HCT116 (cell line): ENCODE measurements at regions not wholly inside any gene's neighbourhood (a gene's known extent, or its start where the extent isn't known, plus 50 kb on each side); places are given as distances from the start of the nearest gene placed in this dataset.

Source experiments
- ATAC-seq: fragments of 200-7000 bp; cut with Tn5 transposase; 2 replicates; pipeline ENCODE4 v1.9.1; 2020; ENCODE audit warnings: mild to moderate bottlenecking, moderate library complexity
- BruUV-seq: library from RNA; stranded (reverse); fragments of 400-500 nt; replicated peaks from 2 replicates; lab custom pipeline; 2021; lab: Mats Ljungman, UMichigan
- CTCF ChIA-PET: fragments of 300-600 bp; sonication (Branson Sonifier 250); formaldehyde crosslinking; loops from one replicate; lab custom pipeline; 2021; ENCODE audit warnings: antibody characterized with exemption; lab: Charles Lee
- POLR2A ChIA-PET: fragments of 300-600, 350-600 bp; sonication (Branson Sonifier 250); formaldehyde crosslinking; loops from one replicate; lab custom pipeline; 2021; ENCODE audit warnings: antibody characterized with exemption; lab: Charles Lee
- RAD21 ChIA-PET, 2 experiments: fragments of 300-600 bp; sonication (Branson Sonifier 250); formaldehyde crosslinking; loops; one replicate each; lab custom pipeline; 2023; ENCODE audit warnings: low total read pairs in 2 of 2; ENCODE audit not compliant: uncharacterized antibody in 2 of 2, unreplicated experiment in 2 of 2, low non-redundant PET in 1 of 2; lab: Charles Lee
- DNase-seq: peaks from one replicate; pipeline ENCODE4 v3.0.0-alpha.2; 2010; ENCODE audit warnings: low read depth, low spot score
- H2AFZ ChIP-seq: fragments of 200-600 bp; shearing (Covaris generic), sonication (generic); 2 replicates; pipeline ENCODE4 v1.6.1; 2017; ENCODE audit warnings: low read depth, mixed run types, mixed read lengths, antibody characterized with exemption, low read length; ENCODE audit not compliant: poor library complexity, severe bottlenecking
- H3K27ac ChIP-seq: 2 replicates; pipeline ENCODE4 v1.5.1; 2012; ENCODE audit warnings: low read depth, low read length
- H3K27me3 ChIP-seq: fragments of 200-600 bp; sonication (generic); 2 replicates; pipeline ENCODE4 v1.6.1; 2016; ENCODE audit warnings: mixed run types, low read length, mixed read lengths; ENCODE audit not compliant: insufficient read depth
- H3K36me3 ChIP-seq, 2 experiments: fragments of 200-500 bp in 1 of 2; fragments of 200-600 bp in 1 of 2; sonication (Bioruptor generic) in 1 of 2; sonication (generic) in 1 of 2; 2 replicates each; pipeline versions ENCODE4 v1.5.1 to v1.6.1; 2014 to 2016; ENCODE audit warnings: low read length in 2 of 2, inconsistent platforms in 1 of 2, mixed read lengths in 1 of 2, mixed run types in 1 of 2; ENCODE audit not compliant: insufficient read depth in 2 of 2, control insufficient read depth in 1 of 2
- H3K4me1 ChIP-seq, 2 experiments: fragments of 200-600 bp in 1 of 2; sonication (generic) in 1 of 2; 2 replicates each; pipeline versions ENCODE4 v1.5.1 to v1.6.1; 2012 to 2017; ENCODE audit warnings: low read length in 2 of 2, inconsistent platforms in 1 of 2, mild to moderate bottlenecking in 1 of 2, mixed read lengths in 1 of 2, mixed run types in 1 of 2, moderate library complexity in 1 of 2; ENCODE audit not compliant: insufficient read depth in 2 of 2, control insufficient read depth in 1 of 2
- H3K4me2 ChIP-seq: fragments of 200-600 bp; sonication (generic); 2 replicates; pipeline ENCODE4 v1.6.1; 2017; ENCODE audit warnings: mixed run types, low read length, mixed read lengths
- H3K4me3 ChIP-seq, 2 experiments: fragments of 200-600 bp in 1 of 2; sonication (generic) in 1 of 2; replicated peaks in 1 of 2; 2 replicates each; pipeline ENCODE4 v1.5.1; 2011 to 2016; ENCODE audit warnings: low read length in 2 of 2, control low read depth in 1 of 2, low read depth in 1 of 2, mild to moderate bottlenecking in 1 of 2, mixed read lengths in 1 of 2, mixed run types in 1 of 2
- H3K79me2 ChIP-seq: fragments of 200-600 bp; sonication (generic); 2 replicates; pipeline ENCODE4 v1.6.1; 2017; ENCODE audit warnings: mild to moderate bottlenecking, mixed run types, low read length, moderate library complexity, mixed read lengths; ENCODE audit not compliant: insufficient read depth
- H3K9ac ChIP-seq: fragments of 200-600 bp; sonication (generic); 2 replicates; pipeline ENCODE4 v1.6.1; 2016; ENCODE audit warnings: low read length, mixed read lengths
- H3K9me2 ChIP-seq: fragments of 200-600 bp; sonication (generic), shearing (Covaris generic); 2 replicates; pipeline ENCODE4 v1.6.1; 2017; ENCODE audit warnings: mixed run types, mild to moderate bottlenecking, moderate library complexity; ENCODE audit not compliant: insufficient read depth
- H3K9me3 ChIP-seq, 2 experiments: fragments of 200-500 bp in 1 of 2; fragments of 200-600 bp in 1 of 2; sonication (Bioruptor generic) in 1 of 2; sonication (generic) in 1 of 2; 2 replicates each; pipeline ENCODE4 v1.6.1; 2014 to 2017; ENCODE audit warnings: low read length in 2 of 2, mixed read lengths in 2 of 2, inconsistent platforms in 1 of 2, low read depth in 1 of 2, mild to moderate bottlenecking in 1 of 2, mixed run types in 1 of 2, moderate library complexity in 1 of 2; ENCODE audit not compliant: control insufficient read depth in 1 of 2, insufficient read depth in 1 of 2
- H4K20me1 ChIP-seq: fragments of 200-600 bp; sonication (generic), shearing (Covaris generic); 2 replicates; pipeline ENCODE4 v1.6.1; 2017; ENCODE audit warnings: mixed run types, mild to moderate bottlenecking, moderate library complexity; ENCODE audit not compliant: insufficient read depth
- ATF3 ChIP-seq: IDR thresholded peaks from 2 replicates; pipeline ENCODE4 v1.6.1; 2012
- EGR1 ChIP-seq: IDR thresholded peaks from 2 replicates; pipeline ENCODE4 v1.6.1; 2012; ENCODE audit warnings: low read depth
- EZH2 ChIP-seq: fragments of 200-600 bp; sonication (generic); IDR thresholded peaks from 2 replicates; pipeline ENCODE4 v1.6.1; 2017; ENCODE audit warnings: antibody characterized with exemption, mixed run types
- MAX ChIP-seq: IDR thresholded peaks from 2 replicates; pipeline ENCODE4 v1.6.1; 2012
- POLR2A ChIP-seq: IDR thresholded peaks from 2 replicates; pipeline ENCODE4 v1.7.0; 2011; ENCODE audit warnings: borderline replicate concordance; ENCODE audit not compliant: insufficient read depth, insufficient read length; ENCODE audit errors: extremely low read depth
- POLR2AphosphoS5 ChIP-seq: IDR thresholded peaks from 2 replicates; pipeline ENCODE4 v1.6.1; 2011; ENCODE audit warnings: mild to moderate bottlenecking, low read depth, low read length, moderate library complexity
- RAD21 ChIP-seq: IDR thresholded peaks from 2 replicates; pipeline ENCODE4 v1.6.1; 2012; ENCODE audit warnings: low read depth, mild to moderate bottlenecking
- REST ChIP-seq: IDR thresholded peaks from 2 replicates; pipeline ENCODE4 v1.6.1; 2012; ENCODE audit warnings: low read depth
- SIN3A ChIP-seq: IDR thresholded peaks from 2 replicates; pipeline ENCODE4 v1.6.1; 2012; ENCODE audit warnings: low read depth
- SP1 ChIP-seq: IDR thresholded peaks from 2 replicates; pipeline ENCODE4 v1.6.1; 2012; ENCODE audit warnings: low read depth
- SRF ChIP-seq: IDR thresholded peaks from 2 replicates; pipeline ENCODE4 v1.6.1; 2012; ENCODE audit warnings: low read depth
- TCF7L2 ChIP-seq: IDR thresholded peaks from 2 replicates; pipeline ENCODE4 v1.7.0; 2011; ENCODE audit warnings: borderline replicate concordance, inconsistent platforms; ENCODE audit not compliant: insufficient read depth, insufficient read length; ENCODE audit errors: extremely low read depth
- ZBTB33 ChIP-seq: IDR thresholded peaks from 2 replicates; pipeline ENCODE4 v1.6.1; 2011; ENCODE audit warnings: mild to moderate bottlenecking, low read length, moderate library complexity; ENCODE audit not compliant: insufficient replicate concordance; ENCODE audit errors: extremely low read depth
- ZNF274 ChIP-seq: fragments of 200-500 bp; sonication (Bioruptor generic); IDR thresholded peaks from 2 replicates; pipeline ENCODE4 v1.6.1; 2014; ENCODE audit warnings: mild to moderate bottlenecking, low read depth, low read length, inconsistent platforms
- intact Hi-C: fragments of 100-400 bp; cut with micrococcal nuclease; formaldehyde crosslinking; loops from 2 replicates; pipeline ENCODE4 v1.10.0; 2022

- no peaks in the 10 kb centered on the region for H3K9me3 ChIP-seq
- H3K27ac ChIP-seq = no peak overlapping the region
- H3K27me3 ChIP-seq = no peaks in the 10 kb centered on the region
- no peaks in the 10 kb centered on the region for H3K36me3 ChIP-seq
- DNase-seq = no peak
- no peak for ATAC-seq
- H3K9me2 ChIP-seq = no peaks in the 10 kb centered on the region
- no peak overlapping the region for H3K4me3 ChIP-seq
- TF ChIP-seq ZNF274 (no peak), POLR2AphosphoS5 (no peak)
- H2AFZ ChIP-seq = no peak overlapping the region
- H3K9ac ChIP-seq = no peak overlapping the region
- no peaks in the 10 kb centered on the region for H3K4me1 ChIP-seq
- no TSS peak for BruUV-seq
- intact Hi-C loops = no loop called here
- no peak overlapping the region for H3K4me2 ChIP-seq
- ChIA-PET POLR2A (no interaction called here), RAD21 (no interaction called here), CTCF (no interaction called here)
- H3K79me2 ChIP-seq = no peaks in the 10 kb centered on the region
- no peaks in the 10 kb centered on the region for H4K20me1 ChIP-seq
These were observed 614.8 kb upstream of the SOX9 start for GRCh38 chr17:71505981-71506380.

GRCh38 chr17:71511266-71511995 lies 609.4 kb upstream of the SOX9 start:
- Histone ChIP-seq H4K20me1 (no peaks in the 10 kb centered on the region), H3K27me3 (no peaks in the 10 kb centered on the region), H3K79me2 (no peaks in the 10 kb centered on the region), H3K4me3 (no peak overlapping the region), H3K27ac (no peak overlapping the region), H3K4me2 (no peak overlapping the region), H3K4me1 (no peaks in the 10 kb centered on the region), H3K36me3 (no peaks in the 10 kb centered on the region), H3K9me2 (no peaks in the 10 kb centered on the region), H3K9ac (no peak overlapping the region), H3K9me3 (no peaks in the 10 kb centered on the region), H2AFZ (no peak overlapping the region)
- RAD21 ChIA-PET = no interaction called here
- BruUV-seq = no TSS peak
- CTCF ChIA-PET = interaction anchor here (1.0 kb wide), 1 partner anchor 38 kb away, joined by 3 read pairs; no protein-coding TSS in a partner anchor
- DNase-seq = no peak
- intact Hi-C loops = no loop called here
- POLR2A ChIA-PET = no interaction called here
- no peak for ATAC-seq
- TF ChIP-seq EZH2 = no peak
- no peak for TF ChIP-seq ATF3
- TF ChIP-seq MAX = no peak
- no peak for TF ChIP-seq ZBTB33
- no peak for TF ChIP-seq REST
- no peak for TF ChIP-seq SRF
- no peak for TF ChIP-seq SIN3A
- TF ChIP-seq SP1 = no peak
- TF ChIP-seq EGR1 = no peak
- no peak for TF ChIP-seq RAD21
- TF ChIP-seq ZNF274 = no peak
- no peak for TF ChIP-seq POLR2AphosphoS5
- no peak for TF ChIP-seq POLR2A
- TF ChIP-seq TCF7L2 = no peak
